ENCODE measurements at regions not wholly inside any gene's neighbourhood (a gene's known extent, or its start where the extent isn't known, plus 50 kb on each side); places are given as distances from the start of the nearest gene placed in this dataset.

DNA sequence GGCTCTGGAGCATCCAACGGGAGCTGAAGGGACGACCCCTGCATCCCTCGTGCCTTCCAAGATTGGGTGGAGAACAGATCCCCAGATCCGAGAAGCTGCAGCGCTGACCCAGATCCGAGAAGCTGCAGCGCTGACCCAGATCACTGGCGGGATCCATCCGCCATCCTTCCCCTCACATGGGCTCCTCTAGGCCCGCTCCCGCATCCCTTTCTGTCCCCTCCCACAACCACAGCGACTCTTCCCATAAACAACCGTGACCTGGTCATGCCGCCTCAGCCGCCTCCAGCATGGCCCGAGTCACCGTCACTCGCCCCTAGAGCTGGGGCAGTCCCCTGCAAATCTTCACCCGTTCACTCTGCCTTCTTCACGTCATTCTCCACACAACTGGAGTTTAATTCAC lies 124.9 kb downstream of the UTP18 start:
- TF ChIP-seq, protein P1, sequence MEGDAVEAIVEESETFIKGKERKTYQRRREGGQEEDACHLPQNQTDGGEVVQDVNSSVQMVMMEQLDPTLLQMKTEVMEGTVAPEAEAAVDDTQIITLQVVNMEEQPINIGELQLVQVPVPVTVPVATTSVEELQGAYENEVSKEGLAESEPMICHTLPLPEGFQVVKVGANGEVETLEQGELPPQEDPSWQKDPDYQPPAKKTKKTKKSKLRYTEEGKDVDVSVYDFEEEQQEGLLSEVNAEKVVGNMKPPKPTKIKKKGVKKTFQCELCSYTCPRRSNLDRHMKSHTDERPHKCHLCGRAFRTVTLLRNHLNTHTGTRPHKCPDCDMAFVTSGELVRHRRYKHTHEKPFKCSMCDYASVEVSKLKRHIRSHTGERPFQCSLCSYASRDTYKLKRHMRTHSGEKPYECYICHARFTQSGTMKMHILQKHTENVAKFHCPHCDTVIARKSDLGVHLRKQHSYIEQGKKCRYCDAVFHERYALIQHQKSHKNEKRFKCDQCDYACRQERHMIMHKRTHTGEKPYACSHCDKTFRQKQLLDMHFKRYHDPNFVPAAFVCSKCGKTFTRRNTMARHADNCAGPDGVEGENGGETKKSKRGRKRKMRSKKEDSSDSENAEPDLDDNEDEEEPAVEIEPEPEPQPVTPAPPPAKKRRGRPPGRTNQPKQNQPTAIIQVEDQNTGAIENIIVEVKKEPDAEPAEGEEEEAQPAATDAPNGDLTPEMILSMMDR (conservative IDR thresholded peaks at IDR 0.05; ENCODE audit: low read length), result no peak
- no peak for TF ChIP-seq EZH2phosphoT487 (IDR thresholded peaks at IDR 0.05; ENCODE audit: borderline replicate concordance)
